SK-MEL-5 (cell line): ENCODE measurements at regions not wholly inside any gene's neighbourhood (a gene's known extent, or its start where the extent isn't known, plus 50 kb on each side); places are given as distances from the start of the nearest gene placed in this dataset.
"Not testable (repeated sequence)": the region's sequence is repeated elsewhere in the genome, so short reads cannot be mapped to it uniquely, and the experiment has no call there.

Experiments
- DNase-seq: peaks from one replicate; pipeline ENCODE4 v3.0.0-alpha.2; 2016; ENCODE audit warnings: low read depth, low spot score
- in situ Hi-C: cut with HindIII; loops from 2 replicates; pipeline ENCODE4 v1.10.0; 2016; ENCODE audit warnings: low sequenced_read_pairs, high pct_unique_total_duplicates, low pct_unique_long_range_greater_than_20kb

DNA sequence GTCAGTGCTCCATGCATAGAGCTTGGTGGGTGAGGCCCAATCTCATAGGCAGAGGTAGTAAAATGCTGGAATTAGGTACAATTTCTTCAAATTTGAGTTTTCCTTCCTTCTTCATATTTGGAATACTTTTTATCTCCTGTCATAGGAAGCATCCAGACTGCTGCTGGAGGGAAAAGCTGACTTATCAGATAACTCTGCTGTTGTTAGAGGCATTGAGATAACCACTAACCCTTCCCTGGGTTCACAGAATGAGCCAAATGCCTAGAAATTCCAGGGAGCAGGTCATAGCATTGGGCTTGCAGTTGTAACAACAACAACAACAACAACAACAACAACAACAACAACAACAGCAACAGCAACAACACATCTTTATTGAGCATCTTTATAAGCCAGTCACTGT, 332.7 kb downstream of the PDCD6IP start:
- DNase-seq, result no peak
- in situ Hi-C loops, result no loop called here

DNA sequence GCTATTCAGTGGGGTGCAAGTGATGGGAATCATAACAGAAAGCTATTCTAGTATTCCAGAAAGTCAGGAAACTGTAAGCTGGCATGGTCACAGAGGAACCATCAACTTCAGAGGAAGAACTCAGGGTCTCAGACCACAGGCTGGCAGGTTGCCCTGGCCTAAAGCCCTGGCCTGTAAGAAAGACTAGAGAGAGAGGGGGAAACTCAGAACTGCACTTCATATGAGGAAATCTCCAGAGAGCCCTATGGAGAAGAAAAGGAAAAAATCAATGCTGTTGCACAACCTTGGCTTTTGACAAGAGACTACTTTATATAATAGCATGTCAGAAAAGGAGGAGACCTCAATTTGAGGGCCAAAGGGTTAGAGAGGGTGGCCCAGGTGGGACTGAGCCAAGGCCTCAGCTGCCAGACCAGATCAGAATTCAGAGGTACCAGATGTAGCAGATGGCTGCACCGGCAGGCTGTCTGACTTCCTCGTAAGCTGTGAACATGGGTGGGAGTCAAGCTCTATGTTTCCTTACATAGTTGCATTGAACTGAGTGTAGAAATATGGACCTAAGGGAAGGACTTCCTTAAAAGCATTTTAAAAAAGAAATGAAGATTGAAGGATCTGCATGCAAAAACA, 333.8 kb downstream of the PDCD6IP start:
- in situ Hi-C loops, result no loop called here

GRCh38 chr3:34139566-34139965, 341.1 kb downstream of the PDCD6IP start:
- in situ Hi-C loops, result no loop called here
- no peak for DNase-seq

More for the DNA sequence above, 333.8 kb downstream of the PDCD6IP start:
- no peak for DNase-seq

DNA sequence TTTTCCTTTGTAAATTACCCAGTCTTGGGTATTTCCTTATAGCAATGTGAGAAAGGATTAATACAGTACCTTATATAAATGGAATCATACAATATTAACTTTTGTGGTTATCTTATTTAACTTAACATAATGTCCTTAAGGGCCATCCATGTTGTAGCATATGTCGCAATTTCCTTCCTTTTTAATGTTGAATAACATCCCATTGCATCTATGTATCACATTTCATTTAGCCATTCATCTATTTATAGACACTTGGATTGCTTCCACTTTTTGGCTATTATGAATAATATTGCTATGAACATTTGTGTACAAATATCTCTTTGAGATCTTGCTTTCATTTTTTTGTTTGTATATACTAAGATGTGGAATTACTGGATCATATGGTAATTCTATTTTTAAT, 342.2 kb downstream of the PDCD6IP start:
- no peak for DNase-seq
- in situ Hi-C loops, result no loop called here

- in situ Hi-C loops, result no loop called here
- no peak for DNase-seq
These were observed 343.5 kb downstream of the PDCD6IP start for GRCh38 chr3:34141841-34142337.

DNA sequence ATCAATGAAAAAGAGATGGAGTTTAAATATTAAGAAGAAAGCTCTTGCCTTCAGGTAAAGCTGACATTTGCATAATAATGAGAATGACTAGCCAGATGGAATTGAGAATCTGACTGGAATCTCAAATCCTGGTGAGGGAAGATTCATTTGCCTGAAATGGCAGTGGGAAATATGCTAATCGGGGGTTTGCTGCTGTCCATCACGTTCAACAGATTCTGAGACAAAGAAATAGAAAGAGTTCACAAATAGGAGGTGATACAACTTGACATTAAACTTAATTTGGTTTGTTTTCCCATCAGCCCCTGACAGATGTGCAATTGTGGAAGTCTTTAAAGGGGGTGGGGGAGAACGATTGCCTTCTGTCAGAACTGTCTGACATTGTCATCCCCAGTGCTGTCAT, 347.4 kb downstream of the PDCD6IP start:
- no peak for DNase-seq
- in situ Hi-C loops, result no loop called here

- no peak for DNase-seq
- in situ Hi-C loops, result no loop called here
These were observed 348.2 kb downstream of the PDCD6IP start for GRCh38 chr3:34146596-34146995.

DNA sequence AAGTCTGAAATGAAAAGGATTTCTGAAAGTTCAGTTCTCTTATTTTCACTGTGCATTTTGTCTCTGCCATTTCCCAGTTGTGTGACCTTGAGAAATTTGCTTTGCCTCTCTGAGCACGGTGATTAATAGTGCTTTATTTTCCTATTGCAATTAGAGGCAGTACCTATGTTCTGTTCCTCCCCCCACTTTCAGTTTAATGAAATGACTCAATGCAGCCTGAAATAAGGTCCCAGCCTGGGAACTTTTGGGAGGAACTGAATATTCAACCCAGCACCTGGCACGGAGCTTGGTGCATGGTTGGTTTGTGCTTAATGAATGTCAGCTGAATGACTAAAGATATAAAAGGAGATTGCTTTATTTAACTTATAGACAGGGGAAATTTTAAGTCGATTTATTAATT, 352.6 kb downstream of the PDCD6IP start:
- no peak for DNase-seq
- in situ Hi-C loops, result no loop called here

- DNase-seq, result no peak
- in situ Hi-C loops, result no loop called here
These were observed 354.2 kb downstream of the PDCD6IP start for GRCh38 chr3:34152656-34153055.

DNA sequence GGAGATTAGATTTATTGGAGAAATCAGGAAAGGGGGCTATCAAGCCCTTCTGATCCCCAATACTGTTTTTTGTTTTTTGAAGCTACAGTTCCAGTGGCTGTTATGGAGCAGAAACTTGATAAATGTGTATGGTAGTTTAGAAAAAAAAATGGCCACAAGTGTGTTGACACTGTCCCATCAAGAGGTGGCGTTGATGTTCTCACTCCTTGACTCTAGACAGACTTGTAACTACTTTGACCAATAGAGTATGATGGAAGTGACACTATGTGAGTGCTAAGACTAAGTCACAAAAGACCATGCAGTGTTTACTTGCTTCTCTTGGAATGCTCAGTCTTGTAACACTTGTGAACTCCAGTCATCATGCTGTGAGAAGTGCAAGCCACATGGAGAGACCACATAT, 356.7 kb downstream of the PDCD6IP start:
- in situ Hi-C loops, result no loop called here
- no peak for DNase-seq

DNA sequence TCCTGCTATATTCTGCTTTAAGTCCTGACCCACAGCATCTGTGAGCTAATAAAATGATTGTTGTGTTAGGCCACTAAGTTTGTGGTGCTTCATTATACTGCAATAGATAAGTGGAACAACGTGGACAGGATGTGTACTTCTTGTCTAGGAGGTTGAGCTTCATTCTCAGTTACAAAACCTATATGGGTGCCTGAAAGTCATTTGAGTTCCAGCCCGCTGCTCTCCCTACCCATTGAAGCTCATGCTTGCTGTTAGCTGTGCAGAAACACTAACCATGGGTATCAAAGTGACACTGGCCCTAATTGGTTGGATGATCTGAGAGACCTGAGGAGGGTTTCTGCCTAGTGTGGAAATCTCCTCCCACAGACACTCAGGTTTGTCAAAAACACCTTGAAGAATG, 357.2 kb downstream of the PDCD6IP start:
- in situ Hi-C loops, result no loop called here
- DNase-seq, result no peak

DNA sequence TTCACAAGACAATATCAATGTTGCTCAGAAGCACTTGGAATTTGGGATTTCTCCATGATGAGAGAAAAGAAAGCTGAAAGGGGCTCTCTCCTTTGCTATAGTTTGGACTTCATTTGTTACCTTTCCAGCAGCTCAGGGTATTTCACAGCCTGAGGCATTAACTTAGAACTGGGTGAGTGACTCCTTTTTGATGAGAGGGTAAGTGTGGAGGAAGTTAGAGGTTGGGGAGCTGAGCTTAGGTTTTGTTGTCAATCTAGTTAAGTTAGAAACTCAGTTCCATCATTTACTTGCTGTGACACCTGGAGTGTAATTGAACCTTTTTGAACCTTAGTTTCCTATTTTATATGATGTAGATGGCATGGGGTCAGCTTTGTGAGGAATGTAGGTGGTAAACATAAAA, 359.1 kb downstream of the PDCD6IP start:
- in situ Hi-C loops, result no loop called here

DNA sequence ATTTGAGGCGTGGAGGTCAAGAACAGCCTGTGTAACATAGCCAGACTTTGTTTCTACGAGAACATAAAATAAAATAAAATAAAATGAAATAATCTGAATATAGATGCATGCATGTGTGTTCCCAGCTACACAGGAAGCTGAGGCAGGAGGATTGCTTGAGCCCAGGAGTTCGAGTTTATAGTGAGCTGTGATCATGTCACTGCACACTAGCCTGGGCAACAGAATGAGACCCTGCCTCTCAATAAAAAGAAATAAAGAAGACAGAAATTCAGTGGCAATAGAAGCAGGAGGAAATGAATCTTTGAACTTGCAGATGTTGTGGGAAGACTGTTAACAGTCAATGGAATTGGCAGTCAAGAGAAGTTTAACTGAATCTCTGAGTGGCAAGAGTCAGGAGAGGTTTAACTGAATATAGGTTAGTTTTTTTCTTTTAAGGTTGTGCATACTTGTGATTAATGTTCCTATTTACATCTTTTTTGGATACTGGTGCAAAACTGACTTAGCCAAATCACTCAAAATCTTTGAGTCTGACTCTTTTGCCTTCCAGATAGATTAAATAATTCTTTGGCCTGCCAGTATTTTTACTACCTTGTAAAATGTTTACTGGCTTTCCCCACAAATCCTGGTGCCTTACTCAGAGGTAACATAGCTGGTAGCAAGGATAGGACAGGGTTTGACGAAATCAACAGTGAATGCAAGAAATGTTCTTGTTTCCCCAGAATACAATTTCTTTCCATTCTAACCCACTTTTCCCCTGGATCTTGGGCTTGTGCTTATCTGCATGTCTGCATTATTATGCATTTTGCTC, 361.4 kb downstream of the PDCD6IP start:
- in situ Hi-C loops, result no loop called here
- no peak for DNase-seq

More for the DNA sequence above, 359.1 kb downstream of the PDCD6IP start:
- no peak for DNase-seq

- DNase-seq, in situ Hi-C loops: not testable (repeated sequence)
These were observed 371.2 kb downstream of the PDCD6IP start for GRCh38 chr3:34169636-34170035.

DNA sequence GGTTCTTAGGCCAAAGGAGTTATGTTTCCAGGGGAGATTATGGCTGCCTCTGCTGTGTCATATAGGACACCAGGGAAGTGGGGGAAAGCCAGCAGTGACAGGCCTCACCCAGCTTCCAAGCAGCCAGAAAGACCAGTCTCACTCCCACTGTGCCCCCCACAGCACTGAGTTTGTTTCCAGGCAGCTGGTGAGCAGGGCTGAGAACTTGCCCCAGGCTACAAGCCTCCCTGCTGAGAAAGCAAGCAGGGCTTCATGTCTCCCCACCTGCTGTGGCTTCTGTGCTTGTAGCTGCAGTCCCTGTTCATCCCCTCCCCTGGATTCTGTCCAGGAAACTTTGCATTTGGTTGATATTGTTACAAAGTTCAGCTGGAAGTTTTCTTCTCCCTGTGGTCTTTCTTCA, 376.3 kb downstream of the PDCD6IP start:
- no peak for DNase-seq
- in situ Hi-C loops, result no loop called here

DNA sequence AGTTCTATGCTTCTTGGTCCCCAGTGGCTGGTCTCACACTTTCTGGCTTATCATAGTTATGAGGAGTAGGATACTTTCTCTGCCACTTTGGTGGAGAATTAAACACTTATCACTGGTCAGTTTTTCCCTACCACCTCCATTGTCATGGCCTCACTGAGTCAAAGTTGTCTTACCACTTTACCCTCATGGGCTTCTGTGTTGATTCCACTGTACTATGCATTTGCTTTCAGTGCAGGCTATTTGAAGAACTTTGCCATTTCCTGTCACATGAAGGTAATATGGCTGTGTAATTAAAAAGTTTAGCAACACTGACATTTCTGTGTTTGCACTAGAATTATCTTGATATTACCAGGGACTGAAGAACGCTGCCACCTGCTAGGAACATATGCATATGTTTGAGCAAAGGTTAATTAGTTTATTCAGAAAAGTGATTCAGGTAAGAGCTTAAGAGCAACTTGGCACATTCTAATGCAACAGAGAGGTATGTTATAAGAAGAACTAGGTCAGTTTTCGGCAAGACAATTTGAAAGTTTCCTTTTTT, 377.3 kb downstream of the PDCD6IP start:
- DNase-seq, result no peak
- in situ Hi-C loops, result no loop called here

- in situ Hi-C loops, result no loop called here
- no peak for DNase-seq
These were observed 378.3 kb downstream of the PDCD6IP start for GRCh38 chr3:34176723-34177122.

GRCh38 chr3:34178415-34178814, 380.0 kb downstream of the PDCD6IP start:
- DNase-seq, result no peak
- in situ Hi-C loops, result no loop called here

GRCh38 chr3:34179716-34180115, 381.3 kb downstream of the PDCD6IP start:
- DNase-seq, result no peak
- in situ Hi-C loops, result no loop called here
